Fibroblast of skin of abdomen (primary cell): ENCODE measurements at regions not wholly inside any gene's neighbourhood (a gene's known extent, or its start where the extent isn't known, plus 50 kb on each side); places are given as distances from the start of the nearest gene placed in this dataset.
"Not testable (repeated sequence)": the region's sequence is repeated elsewhere in the genome, so short reads cannot be mapped to it uniquely, and the experiment has no call there.

ENCODE experiments used
- DNase-seq: peaks from one replicate; pipeline ENCODE4 v3.0.0-alpha.2; 2013

GRCh38 chrX:43225626-43226328 is 430.3 kb upstream of the MAOA start:
- DNase-seq, result no peak

GRCh38 chrX:43238461-43238945 is 417.6 kb upstream of the MAOA start:
- no peak for DNase-seq

DNA sequence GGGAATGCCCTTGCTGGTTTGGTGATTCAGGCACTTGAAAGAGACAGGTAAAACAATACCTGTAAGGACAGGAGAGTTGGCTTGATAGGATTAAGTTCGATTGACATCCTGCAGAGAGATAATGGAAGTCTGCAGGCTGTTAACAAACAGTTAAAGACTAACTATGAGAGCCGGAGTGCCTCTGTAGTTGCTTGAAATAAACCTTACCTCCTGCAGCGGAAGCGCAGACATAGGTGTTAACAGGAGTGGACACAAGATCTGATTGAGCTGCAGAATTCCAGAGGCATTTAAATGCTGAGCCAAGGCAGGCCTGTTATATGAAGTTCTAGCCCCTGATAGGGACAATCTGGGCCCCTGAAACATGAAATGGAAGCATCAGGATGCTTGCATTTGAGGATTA is 416.7 kb upstream of the MAOA start:
- DNase-seq, result no peak

DNA sequence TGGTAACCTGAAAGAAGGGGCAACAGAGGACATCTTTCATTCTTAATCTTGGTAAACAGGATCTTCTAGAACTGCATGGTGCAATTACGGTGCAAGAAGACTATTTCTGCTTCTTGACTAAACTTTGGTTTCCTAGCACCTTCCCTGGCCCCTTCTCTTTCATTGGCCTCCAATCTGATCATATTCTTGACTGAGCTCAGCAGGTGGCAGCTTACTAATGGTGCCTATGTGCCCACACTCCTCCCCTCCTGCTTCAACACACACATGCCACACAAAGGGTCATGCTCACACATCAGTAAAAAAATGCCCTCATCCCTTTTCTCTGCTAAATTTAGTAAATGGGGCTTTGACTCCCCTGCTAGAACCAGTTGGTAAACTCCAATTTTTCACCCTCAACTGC is 400.5 kb upstream of the MAOA start:
- no peak for DNase-seq

DNA sequence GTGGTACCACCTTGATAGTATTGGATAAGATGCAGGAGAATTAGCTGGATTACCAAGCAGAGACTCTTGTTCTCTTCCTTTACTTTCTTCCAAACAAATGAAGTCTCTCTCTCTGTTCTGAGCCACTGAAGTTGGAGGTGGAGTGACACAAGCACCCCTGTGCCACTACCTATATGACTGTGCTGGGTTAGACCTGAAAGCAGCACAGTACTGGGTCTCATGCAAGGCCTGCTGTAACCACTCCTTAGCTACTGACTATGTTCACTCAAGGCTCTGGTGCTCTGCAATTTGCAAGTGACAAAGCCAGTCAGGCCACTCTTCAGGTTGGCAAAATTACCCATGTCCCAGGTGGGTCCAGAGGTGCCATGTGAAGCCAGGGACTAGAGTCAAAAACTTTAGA is 389.6 kb upstream of the MAOA start:
- DNase-seq, result no peak

- no peak for DNase-seq
Measured at GRCh38 chrX:43267652-43268051, 388.4 kb upstream of the MAOA start.

DNA sequence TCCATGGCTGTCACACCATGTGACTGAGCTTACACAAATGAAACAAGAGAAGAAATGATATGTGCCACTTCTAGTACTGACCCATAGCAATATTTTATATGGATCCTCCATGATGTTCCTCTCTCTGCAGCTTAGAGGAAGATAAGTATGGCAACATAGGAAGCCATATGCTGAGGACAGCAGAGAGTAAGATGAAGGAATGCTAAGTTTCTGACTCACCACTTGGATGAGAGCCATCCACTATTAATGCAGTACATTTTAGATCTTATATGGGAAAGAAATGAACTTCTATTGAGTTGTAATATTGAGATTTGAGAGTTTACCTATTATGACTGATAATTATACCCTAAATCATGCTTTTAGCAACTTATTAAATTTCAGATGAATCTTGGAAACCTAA is 386.9 kb upstream of the MAOA start:
- DNase-seq, result peak; percentile 21

DNA sequence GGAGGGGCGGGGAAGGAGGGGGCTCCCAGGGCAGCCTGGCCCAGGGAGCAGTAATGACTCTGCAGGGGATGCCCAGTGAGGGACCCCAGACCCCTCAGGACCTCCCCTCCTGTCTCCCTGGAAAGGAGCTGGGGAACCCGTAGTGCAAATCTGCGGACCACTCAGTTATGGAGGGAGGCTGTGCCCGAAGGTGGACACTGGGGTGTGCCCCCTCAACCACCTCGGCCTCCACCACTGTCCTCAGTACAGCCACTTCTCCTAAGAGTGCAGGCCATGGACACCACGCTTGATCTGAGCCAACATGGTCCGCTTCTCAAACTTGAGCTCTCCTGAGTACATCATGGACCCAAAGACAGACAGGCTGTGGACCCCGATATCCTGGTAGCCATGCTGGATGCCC is 378.2 kb upstream of the MAOA start:
- no peak for DNase-seq

- no peak for DNase-seq
Measured at GRCh38 chrX:43278440-43278839, 377.7 kb upstream of the MAOA start.

GRCh38 chrX:43279341-43279808 is 376.7 kb upstream of the MAOA start:
- no peak for DNase-seq

DNA sequence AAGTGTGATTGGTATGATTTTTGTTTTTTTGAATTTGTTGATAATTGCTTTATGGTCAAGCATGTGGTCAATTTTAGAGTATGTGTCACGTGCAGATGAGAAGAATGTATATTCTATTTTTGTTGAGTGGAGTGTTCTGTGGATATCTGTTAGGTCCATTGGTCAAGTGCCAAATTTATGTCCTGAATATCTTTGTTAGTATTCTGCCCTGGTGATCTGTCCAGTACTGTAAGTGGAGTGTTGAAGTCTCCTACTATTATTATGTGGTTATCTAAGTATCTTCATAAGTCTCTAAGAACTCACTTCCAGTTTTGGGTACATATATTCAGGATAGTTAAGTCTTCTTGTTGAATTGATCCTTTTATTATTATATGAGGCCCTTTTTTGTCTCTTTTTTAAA is 372.9 kb upstream of the MAOA start:
- DNase-seq, result no peak

DNA sequence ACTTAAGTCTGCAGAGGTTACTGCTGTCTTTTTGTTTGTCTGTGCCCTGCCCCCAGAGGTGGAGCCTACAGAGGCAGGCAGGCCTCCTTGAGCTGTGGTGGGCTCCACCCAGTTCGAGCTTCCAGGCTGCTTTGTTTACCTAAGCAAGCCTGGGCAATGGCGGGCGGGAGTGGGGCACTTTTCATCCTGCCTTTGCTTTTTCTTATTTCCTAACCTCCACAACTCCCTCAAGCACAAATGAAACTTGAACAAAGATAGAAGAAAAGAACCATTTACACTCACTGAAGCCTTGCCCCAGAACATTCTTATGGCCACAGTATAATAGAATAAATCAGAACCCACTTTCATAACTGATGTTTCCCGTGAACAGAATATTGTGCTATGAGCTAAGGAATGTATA is 344.5 kb upstream of the MAOA start:
- DNase-seq, result not testable (repeated sequence)

DNA sequence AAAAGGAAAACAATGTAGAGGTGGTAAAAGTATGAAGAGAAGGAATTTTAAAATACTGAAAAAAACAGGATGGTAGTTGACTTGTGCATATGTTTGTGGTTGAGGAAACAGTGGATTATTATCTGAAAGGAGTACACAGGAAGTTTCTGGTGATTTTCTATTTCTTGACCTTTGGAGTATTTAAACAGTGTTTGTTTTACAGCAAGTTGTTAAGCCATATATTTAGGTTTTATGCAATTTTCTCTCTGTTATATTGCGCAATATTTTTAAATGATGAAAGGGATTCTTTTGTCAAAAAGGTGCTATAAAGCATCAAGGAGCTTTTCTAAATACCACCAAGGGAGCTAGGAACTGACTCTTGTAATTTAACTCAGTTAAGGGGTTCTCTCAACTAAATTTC is 343.1 kb upstream of the MAOA start:
- no peak for DNase-seq

DNA sequence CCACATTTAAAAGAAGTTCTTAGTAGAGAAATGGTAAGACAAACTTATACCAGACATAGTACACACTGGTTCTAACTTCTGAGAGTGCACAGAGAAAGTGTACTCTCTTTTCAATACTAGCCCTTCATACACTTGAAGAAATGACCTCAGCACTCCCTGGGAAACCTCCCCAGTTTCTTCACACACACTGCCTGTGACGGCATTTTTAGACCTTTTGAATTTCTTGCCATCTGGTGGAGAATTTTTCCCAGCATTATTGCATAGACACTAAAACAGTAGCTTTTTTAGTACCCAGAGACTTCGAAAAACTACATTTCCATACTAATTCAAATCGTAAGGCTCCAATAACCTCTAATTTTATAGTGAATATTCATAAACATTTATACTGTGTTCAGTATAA is 341.6 kb upstream of the MAOA start:
- no peak for DNase-seq

DNA sequence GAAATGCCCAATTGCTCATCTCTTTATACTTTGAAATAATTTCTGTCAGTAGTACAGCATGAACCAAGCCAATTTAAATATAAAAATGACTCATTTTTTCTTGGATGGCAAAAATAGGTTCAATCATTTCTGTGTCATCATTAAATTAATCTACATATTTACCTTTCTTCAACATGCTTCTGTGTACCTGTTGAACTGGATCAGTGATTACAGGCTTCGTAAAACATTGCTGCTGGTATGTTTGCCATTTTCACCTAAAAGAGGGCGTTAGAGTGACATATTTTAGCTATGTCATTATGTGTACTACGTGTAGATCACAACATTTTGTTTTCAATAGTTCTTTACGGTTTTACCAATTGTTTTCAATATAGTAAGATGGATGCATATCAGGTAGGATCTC is 340.5 kb upstream of the MAOA start:
- DNase-seq, result no peak

DNA sequence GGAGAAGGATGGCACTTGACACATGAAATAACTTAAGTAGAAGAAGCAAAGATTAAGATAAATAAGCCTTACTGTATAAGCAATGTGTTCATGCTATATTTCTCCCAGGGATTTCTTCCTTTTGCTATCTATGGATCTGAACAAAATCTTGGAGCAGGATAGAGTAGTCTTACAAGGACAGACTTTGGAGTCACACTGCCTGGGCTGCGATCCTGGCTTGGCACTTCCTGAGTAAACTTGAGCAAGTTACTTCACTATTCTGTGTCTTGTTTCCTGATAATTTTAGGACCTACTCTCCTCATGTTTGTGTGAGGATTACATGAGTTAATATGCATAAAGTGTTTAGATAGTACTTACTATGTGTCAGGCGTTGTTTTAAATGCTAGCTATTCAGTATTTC is 340.0 kb upstream of the MAOA start:
- DNase-seq, result no peak

GRCh38 chrX:43317378-43317777 is 338.7 kb upstream of the MAOA start:
- no peak for DNase-seq

DNA sequence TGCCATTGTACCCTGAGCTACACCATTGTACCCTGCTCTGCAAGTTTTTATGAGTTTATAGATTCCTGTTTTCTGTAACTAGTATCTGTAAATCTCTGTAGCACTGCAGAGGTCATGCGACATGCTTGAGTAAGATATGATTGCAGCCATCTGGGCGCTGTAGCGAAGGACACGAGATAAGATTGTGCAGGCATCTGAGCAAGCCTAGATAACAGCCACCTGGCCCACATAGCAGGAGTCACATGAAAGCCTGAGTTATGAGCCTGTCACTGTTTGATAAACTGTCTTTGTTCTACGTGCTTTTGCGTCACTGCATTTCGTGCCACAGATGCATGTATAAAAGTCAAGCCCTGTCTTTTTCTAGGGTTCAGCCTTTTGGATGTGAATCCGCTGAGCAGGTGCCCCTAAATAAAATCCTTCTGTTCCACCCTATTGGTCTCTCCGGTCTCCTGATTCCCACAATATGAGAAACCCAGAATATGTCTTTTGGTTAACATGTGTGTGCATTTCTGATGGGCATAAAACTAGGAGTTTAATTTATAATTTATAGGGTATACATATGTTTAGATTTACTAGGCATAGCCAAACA is 327.6 kb upstream of the MAOA start:
- no peak for DNase-seq

DNA sequence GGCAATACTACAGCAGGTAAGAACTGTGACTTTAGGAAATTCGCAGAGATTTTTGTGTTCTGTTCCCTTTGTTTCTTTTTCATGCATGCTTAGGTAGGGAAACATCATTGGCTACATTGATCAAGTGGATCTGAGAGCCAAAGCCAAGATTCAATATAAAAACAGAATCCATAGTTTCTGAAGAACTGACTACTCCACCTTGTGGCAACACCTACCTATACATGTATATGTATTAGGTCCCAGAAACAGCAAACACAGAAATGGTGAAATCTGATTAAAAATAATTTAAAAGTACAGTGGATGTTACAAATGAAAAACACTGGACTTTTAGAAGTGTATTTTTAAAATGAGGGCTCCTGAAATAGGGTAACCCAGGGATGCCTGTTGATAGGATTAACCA is 322.6 kb upstream of the MAOA start:
- DNase-seq, result no peak

DNA sequence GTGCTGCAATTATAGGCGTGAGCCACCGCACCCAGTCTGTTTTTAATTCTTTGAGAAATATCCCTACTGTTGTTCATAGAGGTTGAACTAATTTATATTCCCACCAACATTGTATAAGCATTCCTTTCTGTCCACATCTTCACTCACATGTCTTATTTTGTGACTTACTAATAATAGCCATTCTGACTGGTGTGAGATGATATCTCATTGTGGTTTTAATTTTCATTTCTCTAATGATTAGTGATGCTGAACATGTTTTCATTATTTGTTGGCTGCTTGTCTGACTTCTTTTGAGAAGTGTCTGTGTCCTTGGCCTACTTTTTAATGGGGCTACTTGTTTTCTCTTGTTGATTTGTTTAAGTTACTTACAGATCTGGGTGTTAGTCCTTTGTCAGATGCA is 310.9 kb upstream of the MAOA start:
- no peak for DNase-seq

- DNase-seq, result peak; percentile 1
Measured at GRCh38 chrX:43349363-43349762, 306.7 kb upstream of the MAOA start.

- no peak for DNase-seq
Measured at GRCh38 chrX:43350935-43351334, 305.2 kb upstream of the MAOA start.

- peak; percentile 16 for DNase-seq
Measured at GRCh38 chrX:43357741-43358140, 298.4 kb upstream of the MAOA start.

DNA sequence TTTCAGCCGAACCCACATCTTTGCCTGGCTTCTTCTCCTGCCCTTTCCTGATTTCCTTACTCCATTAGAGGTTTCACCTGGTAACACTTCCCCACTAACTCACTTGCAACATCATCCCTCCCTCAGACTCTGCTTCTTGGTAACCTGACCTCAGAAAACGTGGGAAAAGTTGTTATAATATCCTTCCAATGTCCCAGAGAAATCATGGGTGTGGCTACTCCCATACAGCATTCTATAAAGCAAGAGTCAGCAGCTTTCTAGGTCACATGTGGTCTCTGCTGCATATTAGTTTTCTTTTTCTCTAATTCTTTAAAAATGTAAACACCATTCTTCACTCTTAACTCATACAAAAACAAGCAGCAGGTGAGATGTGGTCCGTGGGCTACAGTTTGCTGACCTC is 283.1 kb upstream of the MAOA start:
- no peak for DNase-seq

GRCh38 chrX:43375136-43375535 is 281.0 kb upstream of the MAOA start:
- no peak for DNase-seq
